ENCODE measurements at regions not wholly inside any gene's neighbourhood (a gene's known extent, or its start where the extent isn't known, plus 50 kb on each side); places are given as distances from the start of the nearest gene placed in this dataset.

DNA sequence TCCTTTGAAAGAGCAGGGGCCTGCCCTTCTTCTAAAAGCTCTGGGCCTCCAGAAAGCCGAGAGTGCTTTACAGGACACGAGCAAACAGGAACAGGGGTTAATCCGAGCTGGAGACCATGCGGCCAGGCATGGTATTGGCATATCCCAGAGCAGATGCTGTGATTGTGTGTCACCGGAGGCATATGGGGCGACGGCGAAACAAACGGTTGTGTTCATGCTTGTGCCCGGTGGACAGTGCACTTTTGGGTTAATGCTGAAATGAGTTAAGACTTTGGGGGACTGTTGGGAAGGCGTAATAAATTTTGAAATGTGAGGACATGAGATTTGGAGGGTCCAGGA lies 1088.7 kb upstream of the DEFB115 start:
- TF ChIP-seq, protein P1, sequence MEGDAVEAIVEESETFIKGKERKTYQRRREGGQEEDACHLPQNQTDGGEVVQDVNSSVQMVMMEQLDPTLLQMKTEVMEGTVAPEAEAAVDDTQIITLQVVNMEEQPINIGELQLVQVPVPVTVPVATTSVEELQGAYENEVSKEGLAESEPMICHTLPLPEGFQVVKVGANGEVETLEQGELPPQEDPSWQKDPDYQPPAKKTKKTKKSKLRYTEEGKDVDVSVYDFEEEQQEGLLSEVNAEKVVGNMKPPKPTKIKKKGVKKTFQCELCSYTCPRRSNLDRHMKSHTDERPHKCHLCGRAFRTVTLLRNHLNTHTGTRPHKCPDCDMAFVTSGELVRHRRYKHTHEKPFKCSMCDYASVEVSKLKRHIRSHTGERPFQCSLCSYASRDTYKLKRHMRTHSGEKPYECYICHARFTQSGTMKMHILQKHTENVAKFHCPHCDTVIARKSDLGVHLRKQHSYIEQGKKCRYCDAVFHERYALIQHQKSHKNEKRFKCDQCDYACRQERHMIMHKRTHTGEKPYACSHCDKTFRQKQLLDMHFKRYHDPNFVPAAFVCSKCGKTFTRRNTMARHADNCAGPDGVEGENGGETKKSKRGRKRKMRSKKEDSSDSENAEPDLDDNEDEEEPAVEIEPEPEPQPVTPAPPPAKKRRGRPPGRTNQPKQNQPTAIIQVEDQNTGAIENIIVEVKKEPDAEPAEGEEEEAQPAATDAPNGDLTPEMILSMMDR (IDR thresholded peaks at IDR 0.05; ENCODE audit: poor library complexity) = no peak
- TF ChIP-seq EZH2 (IDR thresholded peaks at IDR 0.05; ENCODE audit: borderline replicate concordance) (no peak), EZH2phosphoT487 (IDR thresholded peaks at IDR 0.05; ENCODE audit: low read depth, severe bottlenecking, unreplicated experiment) (no peak)
